ENCODE measurements at regions not wholly inside any gene's neighbourhood (a gene's known extent, or its start where the extent isn't known, plus 50 kb on each side); places are given as distances from the start of the nearest gene placed in this dataset.

- Histone ChIP-seq H4K20me1 (ENCODE audit: low read length) (no peaks in the 10 kb centered on the region), H3K9me2 (replicated peaks; ENCODE audit: low read length) (no peaks in the 10 kb centered on the region), H3K36me3 (ENCODE audit: low read depth, low read length) (no peaks in the 10 kb centered on the region), H3K4me2 (ENCODE audit: low read length) (no peak overlapping the region), H2AFZ (ENCODE audit: low read length) (no peak overlapping the region), H3K9me3 (ENCODE audit: low read length) (no peaks in the 10 kb centered on the region), H3K27me3 (ENCODE audit: low read length) (peaks cover 58% of the 10 kb centered on the region), H3K27ac (ENCODE audit: low read length) (no peak overlapping the region), H3K79me2 (ENCODE audit: low read length) (no peaks in the 10 kb centered on the region), H3F3A (ENCODE audit: low read length, unreplicated experiment) (no peaks in the 10 kb centered on the region), H3K4me1 (ENCODE audit: insufficient read depth, low read length) (no peaks in the 10 kb centered on the region), H3K4me3 (ENCODE audit: low read length) (no peak overlapping the region), H3K9ac (ENCODE audit: low read length) (no peak overlapping the region)
- TF ChIP-seq EZH2phosphoT487 (IDR thresholded peaks at IDR 0.05; ENCODE audit: borderline replicate concordance, low read length) (no peak), EZH2 (IDR thresholded peaks at IDR 0.05; ENCODE audit: low read length, unreplicated experiment) (no peak)
- TF ChIP-seq, protein P1, sequence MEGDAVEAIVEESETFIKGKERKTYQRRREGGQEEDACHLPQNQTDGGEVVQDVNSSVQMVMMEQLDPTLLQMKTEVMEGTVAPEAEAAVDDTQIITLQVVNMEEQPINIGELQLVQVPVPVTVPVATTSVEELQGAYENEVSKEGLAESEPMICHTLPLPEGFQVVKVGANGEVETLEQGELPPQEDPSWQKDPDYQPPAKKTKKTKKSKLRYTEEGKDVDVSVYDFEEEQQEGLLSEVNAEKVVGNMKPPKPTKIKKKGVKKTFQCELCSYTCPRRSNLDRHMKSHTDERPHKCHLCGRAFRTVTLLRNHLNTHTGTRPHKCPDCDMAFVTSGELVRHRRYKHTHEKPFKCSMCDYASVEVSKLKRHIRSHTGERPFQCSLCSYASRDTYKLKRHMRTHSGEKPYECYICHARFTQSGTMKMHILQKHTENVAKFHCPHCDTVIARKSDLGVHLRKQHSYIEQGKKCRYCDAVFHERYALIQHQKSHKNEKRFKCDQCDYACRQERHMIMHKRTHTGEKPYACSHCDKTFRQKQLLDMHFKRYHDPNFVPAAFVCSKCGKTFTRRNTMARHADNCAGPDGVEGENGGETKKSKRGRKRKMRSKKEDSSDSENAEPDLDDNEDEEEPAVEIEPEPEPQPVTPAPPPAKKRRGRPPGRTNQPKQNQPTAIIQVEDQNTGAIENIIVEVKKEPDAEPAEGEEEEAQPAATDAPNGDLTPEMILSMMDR (conservative IDR thresholded peaks at IDR 0.05; ENCODE audit: low read depth, low read length) = no peak
- POLR2A ChIA-PET (ENCODE audit: unreplicated experiment) = no interaction called here
- BruUV-seq (replicated peaks) = no TSS peak
- intact Hi-C loops (cut with micrococcal nuclease) = no loop called here
- CTCF ChIA-PET = no interaction called here
- DNase-seq = no peak
- no peak for ATAC-seq
These were observed 214.4 kb downstream of the RNF144B start for GRCh38 chr6:18601516-18602020.

- Histone ChIP-seq H3F3A (ENCODE audit: low read length, unreplicated experiment) (no peaks in the 10 kb centered on the region), H3K79me2 (ENCODE audit: low read length) (no peaks in the 10 kb centered on the region), H3K9me3 (ENCODE audit: low read length) (no peaks in the 10 kb centered on the region), H2AFZ (ENCODE audit: low read length) (no peak overlapping the region), H3K36me3 (ENCODE audit: low read depth, low read length) (no peaks in the 10 kb centered on the region), H3K4me1 (ENCODE audit: insufficient read depth, low read length) (no peaks in the 10 kb centered on the region), H3K27ac (ENCODE audit: low read length) (no peak overlapping the region), H3K27me3 (ENCODE audit: low read length) (peaks cover 69% of the 10 kb centered on the region), H3K9ac (ENCODE audit: low read length) (no peak overlapping the region), H3K9me2 (replicated peaks; ENCODE audit: low read length) (no peaks in the 10 kb centered on the region), H3K4me3 (ENCODE audit: low read length) (no peak overlapping the region), H4K20me1 (ENCODE audit: low read length) (no peaks in the 10 kb centered on the region), H3K4me2 (ENCODE audit: low read length) (no peak overlapping the region)
- intact Hi-C loops (cut with micrococcal nuclease) = no loop called here
- BruUV-seq (replicated peaks) = no TSS peak
- POLR2A ChIA-PET (ENCODE audit: unreplicated experiment) = no interaction called here
- no peak for ATAC-seq
- CTCF ChIA-PET = no interaction called here
- no peak for TF ChIP-seq EZH2 (IDR thresholded peaks at IDR 0.05; ENCODE audit: low read length, unreplicated experiment)
- TF ChIP-seq, protein P1 (conservative IDR thresholded peaks at IDR 0.05; ENCODE audit: low read depth, low read length) = no peak
- TF ChIP-seq EZH2phosphoT487 (IDR thresholded peaks at IDR 0.05; ENCODE audit: borderline replicate concordance, low read length) = no peak
- no peak for DNase-seq
These were observed 215.8 kb downstream of the RNF144B start for GRCh38 chr6:18602931-18603330.

- Histone ChIP-seq H2AFZ (ENCODE audit: low read length) (no peak overlapping the region), H3K36me3 (ENCODE audit: low read depth, low read length) (no peaks in the 10 kb centered on the region), H3K9me3 (ENCODE audit: low read length) (no peaks in the 10 kb centered on the region), H3K4me2 (ENCODE audit: low read length) (no peak overlapping the region), H3K9ac (ENCODE audit: low read length) (no peak overlapping the region), H3K4me1 (ENCODE audit: insufficient read depth, low read length) (no peaks in the 10 kb centered on the region), H3K27me3 (ENCODE audit: low read length) (peaks cover 69% of the 10 kb centered on the region), H3K4me3 (ENCODE audit: low read length) (no peak overlapping the region), H3K27ac (ENCODE audit: low read length) (no peak overlapping the region), H3K9me2 (replicated peaks; ENCODE audit: low read length) (no peaks in the 10 kb centered on the region), H4K20me1 (ENCODE audit: low read length) (no peaks in the 10 kb centered on the region), H3K79me2 (ENCODE audit: low read length) (no peaks in the 10 kb centered on the region), H3F3A (ENCODE audit: low read length, unreplicated experiment) (no peaks in the 10 kb centered on the region)
- BruUV-seq (replicated peaks) = no TSS peak
- TF ChIP-seq, protein P1 (conservative IDR thresholded peaks at IDR 0.05; ENCODE audit: low read depth, low read length) = no peak
- TF ChIP-seq EZH2 (IDR thresholded peaks at IDR 0.05; ENCODE audit: low read length, unreplicated experiment) (no peak), EZH2phosphoT487 (IDR thresholded peaks at IDR 0.05; ENCODE audit: borderline replicate concordance, low read length) (no peak)
- ATAC-seq (no peak), DNase-seq (no peak)
- ChIA-PET CTCF (interaction anchor here (0.6 kb wide), 1 partner anchor 1453 kb away, joined by 3 read pairs; no protein-coding TSS in a partner anchor), POLR2A (ENCODE audit: unreplicated experiment) (no interaction called here)
- intact Hi-C loops (cut with micrococcal nuclease) = no loop called here
These were observed 216.2 kb downstream of the RNF144B start for GRCh38 chr6:18603361-18603760.

Data from PC-3 (cell line).